ENCODE measurements at regions not wholly inside any gene's neighbourhood (a gene's known extent, or its start where the extent isn't known, plus 50 kb on each side); places are given as distances from the start of the nearest gene placed in this dataset.

DNA sequence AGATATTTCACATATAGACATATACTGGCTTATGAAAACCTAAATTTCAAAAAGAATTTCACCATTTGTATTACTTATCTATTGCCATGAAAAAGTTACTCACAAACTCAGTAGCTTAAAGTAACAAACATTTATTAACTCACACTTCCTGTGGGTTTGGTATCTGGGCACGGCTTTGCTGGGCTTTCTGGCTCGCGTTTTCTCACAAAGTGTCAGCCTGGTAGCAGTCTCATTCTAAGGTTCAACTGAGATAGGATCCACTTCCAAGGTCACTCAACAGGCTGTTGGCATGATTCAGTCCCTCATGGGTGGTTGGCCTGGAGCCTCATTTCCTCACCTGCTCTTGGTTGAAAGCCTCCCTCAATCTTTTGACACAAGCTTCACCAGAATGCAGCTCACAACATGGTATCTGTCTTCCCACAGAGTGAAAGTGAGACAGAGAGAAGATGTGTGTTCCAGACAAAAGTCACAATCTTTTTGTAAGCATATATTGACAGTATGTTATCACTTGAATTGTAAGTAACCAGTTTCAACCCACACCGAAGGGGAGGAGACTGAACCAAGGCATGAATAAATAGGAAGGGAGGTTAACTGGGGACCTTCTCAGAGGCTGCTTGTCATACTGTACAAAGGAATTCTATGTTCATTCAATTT lies 1065.8 kb upstream of the SPRY2 start:
- TF ChIP-seq, protein P1, sequence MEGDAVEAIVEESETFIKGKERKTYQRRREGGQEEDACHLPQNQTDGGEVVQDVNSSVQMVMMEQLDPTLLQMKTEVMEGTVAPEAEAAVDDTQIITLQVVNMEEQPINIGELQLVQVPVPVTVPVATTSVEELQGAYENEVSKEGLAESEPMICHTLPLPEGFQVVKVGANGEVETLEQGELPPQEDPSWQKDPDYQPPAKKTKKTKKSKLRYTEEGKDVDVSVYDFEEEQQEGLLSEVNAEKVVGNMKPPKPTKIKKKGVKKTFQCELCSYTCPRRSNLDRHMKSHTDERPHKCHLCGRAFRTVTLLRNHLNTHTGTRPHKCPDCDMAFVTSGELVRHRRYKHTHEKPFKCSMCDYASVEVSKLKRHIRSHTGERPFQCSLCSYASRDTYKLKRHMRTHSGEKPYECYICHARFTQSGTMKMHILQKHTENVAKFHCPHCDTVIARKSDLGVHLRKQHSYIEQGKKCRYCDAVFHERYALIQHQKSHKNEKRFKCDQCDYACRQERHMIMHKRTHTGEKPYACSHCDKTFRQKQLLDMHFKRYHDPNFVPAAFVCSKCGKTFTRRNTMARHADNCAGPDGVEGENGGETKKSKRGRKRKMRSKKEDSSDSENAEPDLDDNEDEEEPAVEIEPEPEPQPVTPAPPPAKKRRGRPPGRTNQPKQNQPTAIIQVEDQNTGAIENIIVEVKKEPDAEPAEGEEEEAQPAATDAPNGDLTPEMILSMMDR (IDR thresholded peaks at IDR 0.05; ENCODE audit: insufficient read depth, low read length): no peak
- TF ChIP-seq, protein P2, sequence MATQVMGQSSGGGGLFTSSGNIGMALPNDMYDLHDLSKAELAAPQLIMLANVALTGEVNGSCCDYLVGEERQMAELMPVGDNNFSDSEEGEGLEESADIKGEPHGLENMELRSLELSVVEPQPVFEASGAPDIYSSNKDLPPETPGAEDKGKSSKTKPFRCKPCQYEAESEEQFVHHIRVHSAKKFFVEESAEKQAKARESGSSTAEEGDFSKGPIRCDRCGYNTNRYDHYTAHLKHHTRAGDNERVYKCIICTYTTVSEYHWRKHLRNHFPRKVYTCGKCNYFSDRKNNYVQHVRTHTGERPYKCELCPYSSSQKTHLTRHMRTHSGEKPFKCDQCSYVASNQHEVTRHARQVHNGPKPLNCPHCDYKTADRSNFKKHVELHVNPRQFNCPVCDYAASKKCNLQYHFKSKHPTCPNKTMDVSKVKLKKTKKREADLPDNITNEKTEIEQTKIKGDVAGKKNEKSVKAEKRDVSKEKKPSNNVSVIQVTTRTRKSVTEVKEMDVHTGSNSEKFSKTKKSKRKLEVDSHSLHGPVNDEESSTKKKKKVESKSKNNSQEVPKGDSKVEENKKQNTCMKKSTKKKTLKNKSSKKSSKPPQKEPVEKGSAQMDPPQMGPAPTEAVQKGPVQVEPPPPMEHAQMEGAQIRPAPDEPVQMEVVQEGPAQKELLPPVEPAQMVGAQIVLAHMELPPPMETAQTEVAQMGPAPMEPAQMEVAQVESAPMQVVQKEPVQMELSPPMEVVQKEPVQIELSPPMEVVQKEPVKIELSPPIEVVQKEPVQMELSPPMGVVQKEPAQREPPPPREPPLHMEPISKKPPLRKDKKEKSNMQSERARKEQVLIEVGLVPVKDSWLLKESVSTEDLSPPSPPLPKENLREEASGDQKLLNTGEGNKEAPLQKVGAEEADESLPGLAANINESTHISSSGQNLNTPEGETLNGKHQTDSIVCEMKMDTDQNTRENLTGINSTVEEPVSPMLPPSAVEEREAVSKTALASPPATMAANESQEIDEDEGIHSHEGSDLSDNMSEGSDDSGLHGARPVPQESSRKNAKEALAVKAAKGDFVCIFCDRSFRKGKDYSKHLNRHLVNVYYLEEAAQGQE (IDR thresholded peaks at IDR 0.05; ENCODE audit: insufficient replicate concordance, low read depth): no peak
- TF ChIP-seq SPI1 (IDR thresholded peaks at IDR 0.05; ENCODE audit: borderline replicate concordance, low read depth): no peak

All from HL-60 (cell line).